SK-N-SH (cell line): ENCODE measurements at regions not wholly inside any gene's neighbourhood (a gene's known extent, or its start where the extent isn't known, plus 50 kb on each side); places are given as distances from the start of the nearest gene placed in this dataset.

Experiments used
- CTCF ChIA-PET: fragments of 300-600, 350-600 bp; formaldehyde crosslinking; extraction: SDS; loops from one replicate; lab custom pipeline; 2021; lab: Yijun Ruan, JAX
- POLR2A ChIA-PET: fragments of 350-600 bp; sonication (Branson Sonifier 250); formaldehyde crosslinking; extraction: SDS; loops from one replicate; lab custom pipeline; 2020; ENCODE audit warnings: antibody characterized with exemption, inconsistent platforms; lab: Yijun Ruan, JAX
- DNase-seq: peaks from one replicate; pipeline ENCODE4 v3.0.0; 2012
- H2AFZ ChIP-seq: fragments of 200-600 bp; sonication (generic); 2 replicates; pipeline ENCODE4 v1.8.1; 2016; ENCODE audit warnings: antibody characterized with exemption, mild to moderate bottlenecking, low read depth
- H3F3A ChIP-seq: fragments of 200-600 bp; sonication (generic); replicated peaks from 2 replicates; pipeline ENCODE3; 2016; ENCODE audit warnings: antibody characterized with exemption, mild to moderate bottlenecking; ENCODE audit not compliant: insufficient read depth
- H3K27ac ChIP-seq, 2 experiments: fragments of 200-500 bp in 1 of 2; fragments of 200-600 bp in 1 of 2; sonication (Bioruptor generic) in 1 of 2; sonication (generic), shearing (Covaris generic) in 1 of 2; 2 replicates each; pipeline versions ENCODE4 v1.5.1 to v1.6.1; 2014 to 2016; ENCODE audit warnings: low read depth in 2 of 2, inconsistent platforms in 1 of 2, low read length in 1 of 2, mild to moderate bottlenecking in 1 of 2, mixed read lengths in 1 of 2
- H3K27me3 ChIP-seq: fragments of 200-600 bp; sonication (generic), shearing (Covaris generic); 2 replicates; pipeline ENCODE4 v1.6.1; 2016; ENCODE audit warnings: mixed run types; ENCODE audit not compliant: insufficient read depth
- H3K36me3 ChIP-seq, 2 experiments: fragments of 200-500 bp in 1 of 2; fragments of 200-600 bp in 1 of 2; sonication (Bioruptor generic) in 1 of 2; sonication (generic) in 1 of 2; replicated peaks in 1 of 2; 2 replicates each; pipeline versions ENCODE3 to v1.5.1; 2014 to 2016; ENCODE audit warnings: low read length in 1 of 2, mild to moderate bottlenecking in 1 of 2; ENCODE audit not compliant: insufficient read depth in 2 of 2, control insufficient read depth in 1 of 2
- H3K4me1 ChIP-seq, 2 experiments: fragments of 200-500 bp in 1 of 2; fragments of 200-600 bp in 1 of 2; sonication (Bioruptor generic) in 1 of 2; sonication (generic), shearing (Covaris generic) in 1 of 2; 2 replicates each; pipeline versions ENCODE4 v1.5.1 to v1.6.1; 2014 to 2016; ENCODE audit warnings: low read depth in 1 of 2, low read length in 1 of 2, mixed run types in 1 of 2; ENCODE audit not compliant: insufficient read depth in 2 of 2, control insufficient read depth in 1 of 2
- H3K4me2 ChIP-seq: fragments of 200-600 bp; sonication (generic), shearing (Covaris generic); 2 replicates; pipeline ENCODE4 v1.6.1; 2017; ENCODE audit warnings: mixed run types
- H3K4me3 ChIP-seq, 2 experiments: fragments of 200-500 bp in 1 of 2; fragments of 200-600 bp in 1 of 2; sonication (Bioruptor generic) in 1 of 2; sonication (generic), shearing (Covaris generic) in 1 of 2; 2 replicates each; pipeline versions ENCODE4 v1.5.1 to v1.8.1; 2014 to 2016; ENCODE audit warnings: low read depth in 2 of 2, inconsistent platforms in 1 of 2, low read length in 1 of 2, mild to moderate bottlenecking in 1 of 2, mixed read lengths in 1 of 2, moderate library complexity in 1 of 2
- H3K79me2 ChIP-seq: fragments of 200-600 bp; sonication (generic); 2 replicates; pipeline ENCODE4 v1.8.1; 2017; ENCODE audit warnings: mild to moderate bottlenecking; ENCODE audit not compliant: insufficient read depth
- H3K9ac ChIP-seq: fragments of 200-600 bp; sonication (generic); 2 replicates; pipeline ENCODE4 v1.6.1; 2017; ENCODE audit warnings: mixed run types
- H3K9me2 ChIP-seq: fragments of 200-600 bp; sonication (generic); 2 replicates; pipeline ENCODE4 v1.6.1; 2017; ENCODE audit warnings: mixed run types
- H3K9me3 ChIP-seq: fragments of 200-600 bp; sonication (generic); 2 replicates; pipeline ENCODE4 v1.6.1; 2017; ENCODE audit warnings: mixed run types, mild to moderate bottlenecking, moderate library complexity
- H4K20me1 ChIP-seq: fragments of 200-600 bp; sonication (generic); 2 replicates; pipeline ENCODE4 v1.6.1; 2017; ENCODE audit warnings: mild to moderate bottlenecking, mixed run types; ENCODE audit not compliant: insufficient read depth
- CHD2 ChIP-seq: fragments of 150-350 bp; IDR thresholded peaks from 2 replicates; pipeline ENCODE4 v1.6.1; 2018; ENCODE audit warnings: low read length; ENCODE audit not compliant: partially characterized antibody
- EP300 ChIP-seq, 2 experiments: IDR thresholded peaks; 2 replicates each; pipeline versions ENCODE4 v1.4.0 to v1.6.1; 2012; ENCODE audit warnings: borderline replicate concordance in 1 of 2, low read depth in 1 of 2, low read length in 1 of 2
- EZH2phosphoT487 ChIP-seq: fragments of 200-600 bp; sonication (generic); IDR thresholded peaks from 2 replicates; pipeline ENCODE4 v1.6.1; 2017; ENCODE audit warnings: low read depth, mixed run types, mild to moderate bottlenecking, antibody characterized with exemption, moderate library complexity, borderline replicate concordance
- FOSL2 ChIP-seq: IDR thresholded peaks from 2 replicates; pipeline ENCODE4 v1.4.0; 2012; ENCODE audit warnings: low read depth, mild to moderate bottlenecking, moderate library complexity, borderline replicate concordance
- MAX ChIP-seq: IDR thresholded peaks from 2 replicates; pipeline ENCODE4 v1.4.0; 2012; ENCODE audit warnings: low read depth
- MEF2A ChIP-seq: IDR thresholded peaks from 2 replicates; pipeline ENCODE4 v1.4.0; 2012; ENCODE audit warnings: low read depth, borderline replicate concordance
- NRF1 ChIP-seq: IDR thresholded peaks from 2 replicates; pipeline ENCODE4 v1.6.1; 2012; ENCODE audit warnings: low read depth, mild to moderate bottlenecking, low read length
- POLR2AphosphoS5 ChIP-seq: IDR thresholded peaks from 2 replicates; pipeline ENCODE4 v1.6.1; 2012; ENCODE audit warnings: low read depth, low read length
- RAD21 ChIP-seq: IDR thresholded peaks from 2 replicates; pipeline ENCODE4 v1.6.1; 2012; ENCODE audit warnings: mild to moderate bottlenecking, low read length
- REST ChIP-seq: IDR thresholded peaks from 2 replicates; pipeline ENCODE4 v1.6.1; 2012; ENCODE audit warnings: mild to moderate bottlenecking, low read depth, low read length, moderate library complexity
- SIN3A ChIP-seq: IDR thresholded peaks from 2 replicates; pipeline ENCODE4 v1.6.1; 2012; ENCODE audit warnings: low read depth, mild to moderate bottlenecking, low read length, moderate library complexity, borderline replicate concordance
- SMC3 ChIP-seq: IDR thresholded peaks from 2 replicates; pipeline ENCODE4 v1.6.1; 2012; ENCODE audit warnings: low read depth, low read length, improper control_type of control experiment
- YY1 ChIP-seq: IDR thresholded peaks from 2 replicates; pipeline ENCODE4 v1.4.0; 2012; ENCODE audit warnings: low read depth, mild to moderate bottlenecking
- whole genome bisulfite sequencing: methylation state at CpG from one replicate; pipeline ENCODE4 v1.1.6; 2017; ENCODE audit warnings: low lambda C conversion rate; 5-methylcytosine and 5-hydroxymethylcytosine counted together
- TF ChIP-seq, protein P1 (sequence below): IDR thresholded peaks from 2 replicates; pipeline ENCODE4 v1.4.0; 2012; ENCODE audit warnings: low read depth, borderline replicate concordance
- TF ChIP-seq, protein P2 (sequence below): fragments of 150-350 bp; IDR thresholded peaks from 2 replicates; pipeline ENCODE4 v1.6.1; 2016; ENCODE audit warnings: mild to moderate bottlenecking, low read depth, low read length

DNA sequence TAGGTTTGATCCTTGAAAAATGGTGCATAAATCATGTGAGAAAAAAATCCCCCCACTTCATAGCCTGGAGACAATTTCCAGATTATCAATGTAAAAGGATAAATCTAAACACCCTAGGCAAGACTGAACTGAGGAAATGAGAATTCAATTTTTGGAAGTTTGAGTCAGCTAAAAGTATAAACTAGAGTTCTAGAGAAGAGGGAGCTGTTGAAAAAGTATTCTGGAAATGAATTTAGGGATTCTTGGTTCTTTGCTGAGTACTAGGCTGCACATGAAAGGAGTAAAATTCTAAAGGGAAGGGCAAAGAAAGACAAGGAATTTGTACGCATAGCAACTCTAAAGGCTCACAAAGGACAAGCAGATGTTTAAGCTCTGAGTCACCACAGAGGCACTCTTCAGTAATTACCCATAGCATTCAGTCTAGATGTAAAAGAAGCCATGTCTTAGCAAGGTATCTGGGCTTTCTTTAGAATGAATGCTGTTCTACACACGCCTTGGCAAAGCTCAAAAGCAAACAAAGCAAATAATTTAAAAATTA, 896.5 kb downstream of the PDHA2 start:
- TF ChIP-seq FOSL2 = peak; percentile 27; the same call in 1 of the 2 replicates
- TF ChIP-seq, protein P1, sequence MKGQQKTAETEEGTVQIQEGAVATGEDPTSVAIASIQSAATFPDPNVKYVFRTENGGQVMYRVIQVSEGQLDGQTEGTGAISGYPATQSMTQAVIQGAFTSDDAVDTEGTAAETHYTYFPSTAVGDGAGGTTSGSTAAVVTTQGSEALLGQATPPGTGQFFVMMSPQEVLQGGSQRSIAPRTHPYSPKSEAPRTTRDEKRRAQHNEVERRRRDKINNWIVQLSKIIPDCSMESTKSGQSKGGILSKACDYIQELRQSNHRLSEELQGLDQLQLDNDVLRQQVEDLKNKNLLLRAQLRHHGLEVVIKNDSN = no peak
- no peak for TF ChIP-seq EZH2phosphoT487
- TF ChIP-seq, all 33 proteins: peak for 1
- POLR2A ChIA-PET = no interaction called here

DNA sequence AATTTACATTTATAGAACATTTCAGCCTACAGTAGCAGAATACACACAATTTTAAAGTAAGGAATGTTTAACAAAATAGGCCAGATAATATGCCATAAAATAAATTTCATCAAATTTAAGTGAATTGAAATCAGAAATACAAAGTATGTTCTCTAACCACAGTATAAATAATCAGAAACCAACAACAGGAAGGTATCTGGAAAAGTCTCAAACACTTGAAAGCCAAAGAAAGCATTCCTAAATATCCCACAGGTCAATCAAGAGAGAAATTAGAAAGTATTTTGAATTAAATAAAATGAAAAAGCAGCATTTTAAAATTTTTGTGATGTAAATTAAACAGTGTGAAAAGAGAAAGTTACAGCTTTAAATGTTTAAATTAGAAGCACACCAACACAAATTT, 899.2 kb downstream of the PDHA2 start:
- CTCF ChIA-PET = interaction anchor here (1.8 kb wide), 1 partner anchor 34 kb away, joined by 3 read pairs; no protein-coding TSS in a partner anchor
- TF ChIP-seq EZH2phosphoT487 (no peak), SIN3A (no peak), FOSL2 (no peak), CHD2 (no peak), MEF2A (no peak), SMC3 (no peak), YY1 (no peak), RAD21 (no peak), POLR2AphosphoS5 (no peak), MAX (no peak), NRF1 (no peak), REST (no peak), EP300 (IDR thresholded peaks at IDR 0.05; ENCODE audit: borderline replicate concordance in 1 of 2, low read depth in 1 of 2, low read length in 1 of 2) (no peak)
- TF ChIP-seq, protein P2, sequence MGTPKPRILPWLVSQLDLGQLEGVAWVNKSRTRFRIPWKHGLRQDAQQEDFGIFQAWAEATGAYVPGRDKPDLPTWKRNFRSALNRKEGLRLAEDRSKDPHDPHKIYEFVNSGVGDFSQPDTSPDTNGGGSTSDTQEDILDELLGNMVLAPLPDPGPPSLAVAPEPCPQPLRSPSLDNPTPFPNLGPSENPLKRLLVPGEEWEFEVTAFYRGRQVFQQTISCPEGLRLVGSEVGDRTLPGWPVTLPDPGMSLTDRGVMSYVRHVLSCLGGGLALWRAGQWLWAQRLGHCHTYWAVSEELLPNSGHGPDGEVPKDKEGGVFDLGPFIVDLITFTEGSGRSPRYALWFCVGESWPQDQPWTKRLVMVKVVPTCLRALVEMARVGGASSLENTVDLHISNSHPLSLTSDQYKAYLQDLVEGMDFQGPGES = no peak
- no peaks in the 10 kb centered on the region for H3K36me3 ChIP-seq
- no peaks in the 10 kb centered on the region for H4K20me1 ChIP-seq
- POLR2A ChIA-PET = no interaction called here
- H3K9ac ChIP-seq = no peak overlapping the region
- no peaks in the 10 kb centered on the region for H3K9me2 ChIP-seq
- H3K79me2 ChIP-seq = no peaks in the 10 kb centered on the region
- H3K27me3 ChIP-seq = no peaks in the 10 kb centered on the region
- H3K27ac ChIP-seq = no peak overlapping the region
- H3F3A ChIP-seq = no peaks in the 10 kb centered on the region
- DNase-seq = no peak
- no peaks in the 10 kb centered on the region for H3K9me3 ChIP-seq
- H2AFZ ChIP-seq = no peak overlapping the region
- no peak overlapping the region for H3K4me2 ChIP-seq
- H3K4me3 ChIP-seq = no peak overlapping the region
- H3K4me1 ChIP-seq = no peaks in the 10 kb centered on the region

More for the DNA sequence above, 896.5 kb downstream of the PDHA2 start:
- WGBS = 39% methylated on average over 2 of the region's 2 CpGs
- Histone ChIP-seq H3K79me2 (no peaks in the 10 kb centered on the region), H4K20me1 (no peaks in the 10 kb centered on the region), H3K9ac (no peak overlapping the region), H3K9me3 (no peaks in the 10 kb centered on the region), H3K4me3 (no peak overlapping the region), H3F3A (no peaks in the 10 kb centered on the region), H3K27ac (peak overlapping the region in 1 of 2 experiments; percentile 34; a peak in 1 of 4 replicates), H2AFZ (no peak overlapping the region), H3K9me2 (no peaks in the 10 kb centered on the region), H3K4me1 (no peaks in the 10 kb centered on the region), H3K27me3 (no peaks in the 10 kb centered on the region), H3K36me3 (no peaks in the 10 kb centered on the region), H3K4me2 (no peak overlapping the region)
- CTCF ChIA-PET = no interaction called here
- no peak for DNase-seq
